WERI-Rb-1 (cell line): ENCODE measurements at regions not wholly inside any gene's neighbourhood (a gene's known extent, or its start where the extent isn't known, plus 50 kb on each side); places are given as distances from the start of the nearest gene placed in this dataset.

Source experiments
- DNase-seq: peaks from one replicate; pipeline ENCODE4 v3.0.0-alpha.2; 2020
- H3K27ac ChIP-seq: fragments of 250-450 bp; sonication (Bioruptor Pico); 2 replicates; pipeline ENCODE4 v1.5.1; 2020; ENCODE audit warnings: mild to moderate bottlenecking, moderate library complexity
- H3K27me3 ChIP-seq: fragments of 250-450 bp; sonication (Bioruptor Pico); 2 replicates; pipeline ENCODE4 v1.5.1; 2021; ENCODE audit warnings: mild to moderate bottlenecking, low read depth, moderate library complexity; ENCODE audit not compliant: insufficient read depth, severe bottlenecking
- H3K36me3 ChIP-seq: fragments of 250-450 bp; sonication (Bioruptor Pico); 2 replicates; pipeline ENCODE4 v1.5.1; 2020; ENCODE audit warnings: mild to moderate bottlenecking, moderate library complexity
- H3K4me3 ChIP-seq: 2 replicates; pipeline ENCODE4 v1.5.1; 2011; ENCODE audit warnings: low read depth, mild to moderate bottlenecking, control low read depth, low read length
- H3K9me3 ChIP-seq: fragments of 250-450 bp; sonication (Bioruptor Pico); 2 replicates; pipeline ENCODE4 v1.5.1; 2021; ENCODE audit warnings: mild to moderate bottlenecking, moderate library complexity; ENCODE audit not compliant: severe bottlenecking
- TF ChIP-seq, protein P1 (sequence below): IDR thresholded peaks from 2 replicates; pipeline ENCODE4 v1.5.1; 2011; ENCODE audit warnings: low read depth, mild to moderate bottlenecking, control low read depth, inconsistent platforms, low read length

- H3K27ac ChIP-seq: no peak overlapping the region
- no peak for DNase-seq
- H3K27me3 ChIP-seq: peaks cover 26% of the 10 kb centered on the region
- H3K9me3 ChIP-seq: no peaks in the 10 kb centered on the region
- H3K36me3 ChIP-seq: no peaks in the 10 kb centered on the region
- TF ChIP-seq, protein P1, sequence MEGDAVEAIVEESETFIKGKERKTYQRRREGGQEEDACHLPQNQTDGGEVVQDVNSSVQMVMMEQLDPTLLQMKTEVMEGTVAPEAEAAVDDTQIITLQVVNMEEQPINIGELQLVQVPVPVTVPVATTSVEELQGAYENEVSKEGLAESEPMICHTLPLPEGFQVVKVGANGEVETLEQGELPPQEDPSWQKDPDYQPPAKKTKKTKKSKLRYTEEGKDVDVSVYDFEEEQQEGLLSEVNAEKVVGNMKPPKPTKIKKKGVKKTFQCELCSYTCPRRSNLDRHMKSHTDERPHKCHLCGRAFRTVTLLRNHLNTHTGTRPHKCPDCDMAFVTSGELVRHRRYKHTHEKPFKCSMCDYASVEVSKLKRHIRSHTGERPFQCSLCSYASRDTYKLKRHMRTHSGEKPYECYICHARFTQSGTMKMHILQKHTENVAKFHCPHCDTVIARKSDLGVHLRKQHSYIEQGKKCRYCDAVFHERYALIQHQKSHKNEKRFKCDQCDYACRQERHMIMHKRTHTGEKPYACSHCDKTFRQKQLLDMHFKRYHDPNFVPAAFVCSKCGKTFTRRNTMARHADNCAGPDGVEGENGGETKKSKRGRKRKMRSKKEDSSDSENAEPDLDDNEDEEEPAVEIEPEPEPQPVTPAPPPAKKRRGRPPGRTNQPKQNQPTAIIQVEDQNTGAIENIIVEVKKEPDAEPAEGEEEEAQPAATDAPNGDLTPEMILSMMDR: no peak
- H3K4me3 ChIP-seq: no peak overlapping the region
Measured at GRCh38 chr11:79668575-79668974, 227.7 kb upstream of the TENM4 start.

DNA sequence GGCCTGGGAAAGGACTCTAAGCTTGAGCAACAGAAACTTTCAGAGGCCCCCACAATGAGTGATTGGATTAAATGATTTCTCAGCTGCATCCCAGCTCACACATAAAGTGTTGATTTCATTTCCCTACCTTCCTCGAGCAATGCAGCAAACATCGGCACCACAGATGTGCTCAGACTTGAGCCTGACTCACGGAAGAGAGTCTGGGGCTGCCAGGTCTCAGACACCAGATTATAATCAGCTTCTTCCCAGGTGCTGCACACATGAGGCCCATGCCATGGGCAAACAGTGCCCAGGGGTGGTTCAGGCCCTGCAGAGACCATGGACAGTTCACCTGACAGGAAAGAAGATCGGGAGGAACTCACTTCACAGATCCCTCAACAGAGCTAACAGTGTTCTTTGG lies 226.6 kb upstream of the TENM4 start:
- TF ChIP-seq, protein P1: no peak
- H3K4me3 ChIP-seq: no peak overlapping the region

DNA sequence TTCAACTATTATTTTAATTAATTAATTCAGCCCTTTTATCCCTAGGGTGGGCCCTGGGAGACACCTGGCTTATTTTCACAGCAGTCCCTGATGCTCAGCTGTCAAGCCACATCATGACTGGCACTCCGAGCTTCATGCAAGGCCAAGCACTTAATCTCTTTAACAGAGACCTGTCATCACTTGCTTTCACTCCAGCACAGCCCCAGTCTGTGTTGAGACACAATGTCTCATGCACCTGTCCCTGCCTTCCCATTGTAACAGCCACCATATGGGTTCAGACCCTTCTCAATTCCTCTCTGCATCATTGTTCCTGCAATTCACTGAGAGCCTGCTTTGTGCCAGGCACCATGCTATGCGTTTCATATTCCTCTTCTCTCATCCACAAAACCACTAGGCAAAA lies 222.2 kb upstream of the TENM4 start:
- peaks cover 28% of the 10 kb centered on the region for H3K27me3 ChIP-seq
- no peaks in the 10 kb centered on the region for H3K36me3 ChIP-seq
- no peak overlapping the region for H3K4me3 ChIP-seq
- no peak for DNase-seq
- TF ChIP-seq, protein P1: no peak
- no peak overlapping the region for H3K27ac ChIP-seq
- no peaks in the 10 kb centered on the region for H3K9me3 ChIP-seq

More for the DNA sequence above, 226.6 kb upstream of the TENM4 start:
- Histone ChIP-seq H3K27me3 (peaks cover 28% of the 10 kb centered on the region), H3K9me3 (no peaks in the 10 kb centered on the region), H3K36me3 (no peaks in the 10 kb centered on the region), H3K27ac (no peak overlapping the region)
- DNase-seq: no peak

GRCh38 chr11:79661373-79661772 lies 220.5 kb upstream of the TENM4 start:
- peaks cover 30% of the 10 kb centered on the region for H3K27me3 ChIP-seq
- H3K27ac ChIP-seq: no peak overlapping the region
- no peaks in the 10 kb centered on the region for H3K36me3 ChIP-seq
- DNase-seq: no peak
- no peak overlapping the region for H3K4me3 ChIP-seq
- TF ChIP-seq, protein P1: no peak
- H3K9me3 ChIP-seq: no peaks in the 10 kb centered on the region

DNA sequence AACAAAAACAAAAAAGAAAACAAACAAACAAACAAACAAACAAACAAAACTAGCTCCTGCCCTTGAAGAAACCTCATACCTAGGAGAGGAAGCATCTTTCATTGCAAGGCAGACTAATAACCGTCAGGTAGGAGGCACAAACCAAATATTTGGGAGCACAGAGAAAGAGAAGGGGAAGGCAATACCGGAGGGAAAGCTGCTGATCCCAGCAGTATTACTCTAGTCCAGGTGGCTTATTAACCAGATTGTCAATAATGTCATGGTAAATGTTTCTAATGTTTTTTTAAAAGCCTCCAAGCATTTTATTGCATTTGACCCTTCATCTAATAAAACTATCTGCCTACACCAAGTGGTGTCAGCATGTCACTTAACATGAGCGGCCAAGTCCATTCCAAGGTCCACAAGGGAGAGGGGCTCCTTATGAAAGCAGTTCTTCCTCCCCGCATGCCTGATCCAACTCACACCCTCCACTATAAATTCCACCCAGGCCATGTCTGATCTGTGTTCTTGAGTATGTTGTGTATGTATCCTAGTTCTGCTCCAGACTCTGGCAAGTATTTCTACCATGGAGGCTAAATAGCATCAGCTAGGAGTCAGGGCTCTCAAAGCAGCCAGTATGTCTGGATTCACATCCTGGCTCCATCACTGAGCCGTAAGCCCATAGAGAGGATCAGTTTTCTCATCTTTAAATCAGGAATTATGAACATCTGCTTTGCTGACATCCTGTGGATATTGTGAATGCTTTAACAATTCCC lies 208.1 kb upstream of the TENM4 start:
- Histone ChIP-seq H3K36me3 (no peaks in the 10 kb centered on the region), H3K4me3 (no peak overlapping the region), H3K27ac (no peak overlapping the region), H3K27me3 (peaks cover 61% of the 10 kb centered on the region), H3K9me3 (no peaks in the 10 kb centered on the region)
- TF ChIP-seq, protein P1: no peak
- DNase-seq: no peak

- no peak overlapping the region for H3K27ac ChIP-seq
- TF ChIP-seq, protein P1: no peak
Measured at GRCh38 chr11:79637219-79637618, 196.4 kb upstream of the TENM4 start.

More at GRCh38 chr11:79637219-79637618, 196.4 kb upstream of the TENM4 start:
- Histone ChIP-seq H3K4me3 (no peak overlapping the region), H3K9me3 (no peaks in the 10 kb centered on the region), H3K27me3 (peaks cover 73% of the 10 kb centered on the region), H3K36me3 (no peaks in the 10 kb centered on the region)
- no peak for DNase-seq
